CD4-positive, CD25-positive, alpha-beta regulatory T cell (primary cell): ENCODE measurements at regions not wholly inside any gene's neighbourhood (a gene's known extent, or its start where the extent isn't known, plus 50 kb on each side); places are given as distances from the start of the nearest gene placed in this dataset.

Source experiments
- ATAC-seq, 2 donors: fragments of 150-1000 bp; cut with Tn5 transposase; one replicate each; pipeline ENCODE4 v1.10.0; 2021; ENCODE audit warnings: low read depth in 2 of 2, moderate number of reproducible peaks in 2 of 2, moderate library complexity in 1 of 2
- DNase-seq, 3 donors: peaks; one replicate each; pipeline versions ENCODE4 v3.0.0 to v3.0.0-alpha.2; 2012 to 2022; ENCODE audit warnings: mixed read lengths in 1 of 3
- H3K27ac ChIP-seq: one replicate; pipeline ENCODE4 v1.7.0; 2013; ENCODE audit warnings: mild to moderate bottlenecking, low read length; ENCODE audit not compliant: insufficient read depth, poor library complexity, severe bottlenecking
- H3K27me3 ChIP-seq: one replicate; pipeline ENCODE4 v1.7.0; 2013; ENCODE audit warnings: low read length; ENCODE audit not compliant: control insufficient read depth, insufficient read depth
- H3K36me3 ChIP-seq: one replicate; pipeline ENCODE4 v1.7.0; 2013; ENCODE audit warnings: mild to moderate bottlenecking, low read length, moderate library complexity; ENCODE audit not compliant: control insufficient read depth, insufficient read depth
- H3K4me1 ChIP-seq: 2 replicates; pipeline ENCODE4 v1.7.0; 2013; ENCODE audit warnings: mild to moderate bottlenecking, low read length; ENCODE audit not compliant: insufficient read depth, control insufficient read depth, poor library complexity, severe bottlenecking
- H3K4me3 ChIP-seq: one replicate; pipeline ENCODE4 v1.7.0; 2013; ENCODE audit warnings: low read depth, mild to moderate bottlenecking, low read length, moderate library complexity
- H3K9me3 ChIP-seq, 2 experiments: 1 replicate in 1 of 2; 2 replicates in 1 of 2; pipeline ENCODE4 v1.7.0; 2013; ENCODE audit warnings: low read length in 2 of 2, mild to moderate bottlenecking in 1 of 2, moderate library complexity in 1 of 2; ENCODE audit not compliant: control insufficient read depth in 2 of 2
- H3K27ac Mint-ChIP-seq, 3 donors: one replicate each; pipeline ENCODE4 v1.8.0; 2020 to 2022; ENCODE audit warnings: mild to moderate bottlenecking in 3 of 3, mixed read lengths in 3 of 3, moderate library complexity in 2 of 3
- H3K27me3 Mint-ChIP-seq: one replicate; pipeline ENCODE4 v1.8.0; 2022; ENCODE audit warnings: mild to moderate bottlenecking, mixed read lengths
- H3K36me3 Mint-ChIP-seq: one replicate; pipeline ENCODE4 v1.8.0; 2020; ENCODE audit warnings: mixed read lengths
- H3K4me1 Mint-ChIP-seq, 4 donors: one replicate each; pipeline ENCODE4 v1.8.0; 2020 to 2022; ENCODE audit warnings: mixed read lengths in 4 of 4, mild to moderate bottlenecking in 1 of 4
- H3K4me3 Mint-ChIP-seq, 4 donors: one replicate each; pipeline ENCODE4 v1.8.0; 2020 to 2022; ENCODE audit warnings: mild to moderate bottlenecking in 4 of 4, mixed read lengths in 4 of 4, moderate library complexity in 3 of 4
- H3K9me3 Mint-ChIP-seq, 7 donors: one replicate each; pipeline ENCODE4 v1.8.0; 2020 to 2022; ENCODE audit warnings: mixed read lengths in 7 of 7, mild to moderate bottlenecking in 3 of 7, moderate library complexity in 2 of 7

DNA sequence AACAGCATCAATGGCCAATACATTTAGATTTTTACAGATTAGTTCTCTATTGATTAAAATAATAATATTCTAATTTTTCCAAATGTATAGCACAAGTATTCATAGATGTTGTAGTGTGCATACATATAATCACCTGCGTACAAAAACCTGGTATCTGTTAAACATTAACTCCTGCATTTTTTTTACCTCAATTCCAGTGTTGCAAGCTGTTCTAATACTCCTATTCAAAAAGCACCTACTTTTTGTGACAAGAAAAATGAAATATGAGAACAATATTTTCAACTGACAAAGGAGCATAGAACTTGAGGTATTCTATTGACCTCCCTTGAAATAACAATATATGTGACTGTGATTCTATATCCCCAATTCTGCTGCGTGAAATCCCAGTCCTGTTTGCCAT lies 422.9 kb upstream of the PCDH20 start:
- Histone ChIP-seq H3K9me3 (no peaks in the 10 kb centered on the region), H3K27ac (no peak overlapping the region), H3K4me1 (no peaks in the 10 kb centered on the region), H3K36me3 (no peaks in the 10 kb centered on the region), H3K4me3 (no peak overlapping the region), H3K27me3 (no peaks in the 10 kb centered on the region)
- peaks cover 0 to 6% (median 1%) of the 10 kb centered on the region in 7 donors for H3K9me3 Mint-ChIP-seq
- no peaks in the 10 kb centered on the region for H3K4me1 Mint-ChIP-seq
- no peaks in the 10 kb centered on the region for H3K27me3 Mint-ChIP-seq
- H3K36me3 Mint-ChIP-seq = no peaks in the 10 kb centered on the region
- DNase-seq (no peak), ATAC-seq (no peak)
- no peak overlapping the region for H3K27ac Mint-ChIP-seq
- no peak overlapping the region for H3K4me3 Mint-ChIP-seq

- Mint-ChIP-seq H3K9me3 (peaks cover 2 to 9% (median 7%) of the 10 kb centered on the region in 7 donors), H3K4me3 (no peak overlapping the region), H3K4me1 (no peaks in the 10 kb centered on the region), H3K36me3 (no peaks in the 10 kb centered on the region), H3K27me3 (no peaks in the 10 kb centered on the region), H3K27ac (no peak overlapping the region)
- no peak overlapping the region for H3K4me3 ChIP-seq
- no peaks in the 10 kb centered on the region for H3K4me1 ChIP-seq
- DNase-seq = no peak
- no peak overlapping the region for H3K27ac ChIP-seq
- no peaks in the 10 kb centered on the region for H3K36me3 ChIP-seq
- ATAC-seq = no peak
- H3K27me3 ChIP-seq = no peaks in the 10 kb centered on the region
- H3K9me3 ChIP-seq = no peaks in the 10 kb centered on the region
Observed at GRCh38 chr13:61833228-61833627, 417.6 kb upstream of the PCDH20 start.

DNA sequence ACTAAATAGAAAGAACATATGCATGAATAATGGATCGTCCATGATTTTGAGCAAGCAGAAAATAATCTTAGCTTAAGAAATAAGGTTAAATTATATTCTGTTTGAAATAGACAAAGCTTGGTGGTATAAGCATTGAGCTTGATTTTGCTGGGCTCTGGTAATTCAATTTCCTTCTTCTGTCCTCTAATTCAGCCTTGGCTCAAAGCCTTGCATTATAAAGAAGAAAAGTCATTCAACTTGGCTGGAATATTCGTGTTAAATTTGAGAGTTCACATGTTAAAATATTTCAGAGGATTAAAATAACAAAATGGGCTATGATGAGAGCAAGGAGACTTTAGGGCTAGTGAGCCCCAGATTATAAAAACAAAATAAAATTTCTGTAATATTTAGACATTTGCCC lies 415.4 kb upstream of the PCDH20 start:
- Mint-ChIP-seq H3K9me3 (peaks cover 2 to 9% (median 7%) of the 10 kb centered on the region in 7 donors), H3K4me3 (no peak overlapping the region), H3K27ac (no peak overlapping the region), H3K4me1 (no peaks in the 10 kb centered on the region), H3K27me3 (no peaks in the 10 kb centered on the region), H3K36me3 (no peaks in the 10 kb centered on the region)
- Histone ChIP-seq H3K4me1 (no peaks in the 10 kb centered on the region), H3K36me3 (no peaks in the 10 kb centered on the region), H3K27ac (no peak overlapping the region), H3K9me3 (no peaks in the 10 kb centered on the region), H3K4me3 (no peak overlapping the region), H3K27me3 (no peaks in the 10 kb centered on the region)
- ATAC-seq (no peak), DNase-seq (no peak)

DNA sequence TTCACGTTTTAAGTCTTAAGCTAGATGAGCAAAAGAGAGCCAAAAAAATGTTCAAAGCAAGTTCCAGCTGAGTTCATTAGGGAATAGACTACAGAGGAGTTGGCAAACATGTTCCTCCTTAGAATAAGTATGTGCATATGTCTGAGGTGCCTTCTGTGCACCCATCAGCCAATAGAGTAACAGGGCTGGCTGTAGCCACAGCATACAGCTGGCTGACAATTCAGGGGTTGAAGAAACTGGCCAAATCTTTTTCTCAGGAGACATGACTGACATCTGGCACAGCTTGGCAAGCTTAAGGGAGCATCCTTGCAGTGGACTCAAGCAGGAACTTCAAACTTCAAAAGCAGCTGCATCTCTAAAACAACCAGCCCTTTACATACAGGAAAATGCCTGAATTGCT lies 414.8 kb upstream of the PCDH20 start:
- H3K4me1 Mint-ChIP-seq = no peaks in the 10 kb centered on the region
- H3K27me3 Mint-ChIP-seq = no peaks in the 10 kb centered on the region
- H3K9me3 Mint-ChIP-seq = peaks cover 2 to 9% (median 6%) of the 10 kb centered on the region in 7 donors
- no peak for ATAC-seq
- no peak overlapping the region for H3K27ac Mint-ChIP-seq
- H3K36me3 Mint-ChIP-seq = no peaks in the 10 kb centered on the region
- H3K27me3 ChIP-seq = no peaks in the 10 kb centered on the region
- H3K4me1 ChIP-seq = no peaks in the 10 kb centered on the region
- no peaks in the 10 kb centered on the region for H3K9me3 ChIP-seq
- H3K36me3 ChIP-seq = no peaks in the 10 kb centered on the region
- H3K4me3 Mint-ChIP-seq = no peak overlapping the region
- H3K27ac ChIP-seq = no peak overlapping the region
- DNase-seq = no peak
- no peak overlapping the region for H3K4me3 ChIP-seq

DNA sequence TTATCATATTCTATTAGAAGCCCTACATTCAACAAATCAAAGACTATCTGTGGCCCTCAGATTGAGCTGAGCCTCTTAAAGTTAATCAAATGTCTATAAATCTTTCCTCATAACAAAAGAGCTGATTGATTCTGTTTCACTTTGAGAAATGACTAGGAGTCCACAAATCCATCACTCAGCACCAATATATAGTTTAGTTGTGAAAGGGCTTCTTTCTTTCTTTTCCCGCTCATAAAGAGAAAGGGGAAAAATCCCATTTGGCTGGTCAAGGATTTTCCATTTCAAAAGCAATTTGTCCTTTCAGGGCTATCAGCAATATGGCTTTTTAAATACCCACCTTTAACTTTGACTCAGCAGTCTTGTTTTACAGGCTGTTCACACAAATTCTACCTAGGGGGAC lies 408.5 kb upstream of the PCDH20 start:
- no peak overlapping the region for H3K4me3 ChIP-seq
- no peaks in the 10 kb centered on the region for H3K36me3 ChIP-seq
- Mint-ChIP-seq H3K36me3 (no peaks in the 10 kb centered on the region), H3K27me3 (no peaks in the 10 kb centered on the region), H3K4me1 (no peaks in the 10 kb centered on the region), H3K27ac (no peak overlapping the region), H3K9me3 (peaks cover 3 to 10% (median 4%) of the 10 kb centered on the region in 7 donors), H3K4me3 (no peak overlapping the region)
- H3K4me1 ChIP-seq = no peaks in the 10 kb centered on the region
- no peak for DNase-seq
- ATAC-seq = no peak
- no peaks in the 10 kb centered on the region for H3K27me3 ChIP-seq
- no peak overlapping the region for H3K27ac ChIP-seq
- H3K9me3 ChIP-seq = peaks cover 0 to 8% of the 10 kb centered on the region in 2 experiments

DNA sequence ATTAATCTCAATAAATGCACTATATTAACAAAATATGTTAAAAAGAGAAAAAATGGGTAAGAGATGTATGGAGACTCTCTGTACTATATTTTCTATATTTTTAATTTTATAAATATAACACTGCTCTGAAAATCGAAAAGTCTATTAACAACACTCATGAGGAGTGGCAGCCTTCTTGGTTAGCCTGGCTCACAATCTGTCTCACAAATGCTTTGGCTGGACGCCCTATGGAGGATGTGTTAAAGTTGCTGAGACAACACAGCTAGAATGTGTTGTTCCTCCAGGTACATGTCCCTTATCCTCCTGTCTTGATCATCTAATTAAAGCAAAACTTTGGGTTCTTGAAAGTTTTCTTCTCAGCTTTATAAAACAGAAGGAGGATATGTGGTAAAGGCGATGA lies 396.6 kb upstream of the PCDH20 start:
- H3K4me1 ChIP-seq = no peaks in the 10 kb centered on the region
- ATAC-seq (no peak), DNase-seq (no peak)
- Mint-ChIP-seq H3K4me1 (no peaks in the 10 kb centered on the region), H3K9me3 (peaks cover 0 to 17% (median 13%) of the 10 kb centered on the region in 7 donors), H3K27me3 (no peaks in the 10 kb centered on the region), H3K27ac (no peak overlapping the region), H3K36me3 (no peaks in the 10 kb centered on the region), H3K4me3 (no peak overlapping the region)
- no peaks in the 10 kb centered on the region for H3K27me3 ChIP-seq
- H3K27ac ChIP-seq = no peak overlapping the region
- no peak overlapping the region for H3K4me3 ChIP-seq
- H3K36me3 ChIP-seq = no peaks in the 10 kb centered on the region
- H3K9me3 ChIP-seq = peaks cover 0 to 6% of the 10 kb centered on the region in 2 experiments

DNA sequence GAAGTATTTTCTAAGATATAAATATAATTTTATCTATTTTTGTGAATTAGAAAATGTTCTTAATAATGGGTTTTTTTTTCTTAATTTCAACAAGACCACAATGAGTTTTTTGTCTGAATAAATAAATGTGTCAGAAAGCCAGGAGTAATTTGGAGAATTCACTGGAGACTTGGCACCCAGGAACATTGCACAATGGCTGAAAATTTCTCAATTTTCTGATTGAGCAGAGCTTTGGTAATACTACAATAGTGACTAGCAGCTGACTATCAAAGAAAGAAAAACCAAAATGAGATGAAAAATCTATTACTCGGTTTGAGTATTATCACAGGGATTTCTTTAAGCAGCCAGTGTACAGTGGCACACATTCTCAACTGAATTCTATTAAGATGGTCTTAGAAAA lies 394.4 kb upstream of the PCDH20 start:
- H3K27ac ChIP-seq = no peak overlapping the region
- H3K27me3 ChIP-seq = no peaks in the 10 kb centered on the region
- H3K4me1 ChIP-seq = no peaks in the 10 kb centered on the region
- DNase-seq (no peak), ATAC-seq (no peak)
- Mint-ChIP-seq H3K36me3 (no peaks in the 10 kb centered on the region), H3K27me3 (no peaks in the 10 kb centered on the region), H3K4me1 (no peaks in the 10 kb centered on the region), H3K4me3 (no peak overlapping the region), H3K9me3 (peaks cover 0 to 20% (median 9%) of the 10 kb centered on the region in 7 donors), H3K27ac (no peak overlapping the region)
- no peaks in the 10 kb centered on the region for H3K36me3 ChIP-seq
- peaks cover 0 to 5% of the 10 kb centered on the region in 2 experiments for H3K9me3 ChIP-seq
- no peak overlapping the region for H3K4me3 ChIP-seq

- H3K9me3 ChIP-seq = peaks cover 0 to 5% of the 10 kb centered on the region in 2 experiments
- H3K4me3 Mint-ChIP-seq = no peak overlapping the region
- no peaks in the 10 kb centered on the region for H3K27me3 Mint-ChIP-seq
- H3K27me3 ChIP-seq = no peaks in the 10 kb centered on the region
- no peak overlapping the region for H3K27ac ChIP-seq
- no peak overlapping the region for H3K4me3 ChIP-seq
- no peak for ATAC-seq
- H3K4me1 Mint-ChIP-seq = no peaks in the 10 kb centered on the region
- H3K27ac Mint-ChIP-seq = no peak overlapping the region
- H3K9me3 Mint-ChIP-seq = peaks cover 2 to 18% (median 5%) of the 10 kb centered on the region in 7 donors
- no peak for DNase-seq
- no peaks in the 10 kb centered on the region for H3K4me1 ChIP-seq
- peaks cover 4% of the 10 kb centered on the region for H3K36me3 Mint-ChIP-seq
- no peaks in the 10 kb centered on the region for H3K36me3 ChIP-seq
Observed at GRCh38 chr13:61797397-61797796, 381.7 kb upstream of the PCDH20 start.
